ENCODE measurements at regions not wholly inside any gene's neighbourhood (a gene's known extent, or its start where the extent isn't known, plus 50 kb on each side); places are given as distances from the start of the nearest gene placed in this dataset.

DNA sequence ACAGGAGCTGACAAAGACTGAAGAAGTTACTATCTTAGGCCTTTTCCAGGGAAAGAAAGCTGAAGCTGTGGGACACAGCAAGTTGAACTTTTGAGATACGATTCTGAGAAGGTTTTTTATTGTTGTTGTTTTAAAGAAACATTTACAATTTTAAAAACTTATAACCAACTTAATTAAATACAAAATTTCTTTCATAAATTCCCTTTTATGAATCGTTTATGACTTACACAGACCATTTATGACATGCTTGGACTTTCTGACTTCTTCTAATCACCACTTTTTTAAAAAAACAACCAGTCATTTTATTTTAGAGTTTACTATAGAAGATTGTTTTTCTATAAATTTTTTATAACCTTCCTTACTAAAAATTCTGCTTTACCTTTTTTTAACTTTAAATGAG, 68.7 kb downstream of the DHRS2 start:
- no peak overlapping the region for H3K4me3 ChIP-seq
- DNase-seq: no peak
- H3K4me1 ChIP-seq: no peaks in the 10 kb centered on the region
- no peak overlapping the region for H3K27ac ChIP-seq (replicated peaks)
- H3K36me3 ChIP-seq: no peaks in the 10 kb centered on the region
- intact Hi-C loops (cut with micrococcal nuclease): no loop called here
- peaks cover 8% of the 10 kb centered on the region for H3K27me3 ChIP-seq (ENCODE audit: low read depth)
- TF ChIP-seq, protein P1, sequence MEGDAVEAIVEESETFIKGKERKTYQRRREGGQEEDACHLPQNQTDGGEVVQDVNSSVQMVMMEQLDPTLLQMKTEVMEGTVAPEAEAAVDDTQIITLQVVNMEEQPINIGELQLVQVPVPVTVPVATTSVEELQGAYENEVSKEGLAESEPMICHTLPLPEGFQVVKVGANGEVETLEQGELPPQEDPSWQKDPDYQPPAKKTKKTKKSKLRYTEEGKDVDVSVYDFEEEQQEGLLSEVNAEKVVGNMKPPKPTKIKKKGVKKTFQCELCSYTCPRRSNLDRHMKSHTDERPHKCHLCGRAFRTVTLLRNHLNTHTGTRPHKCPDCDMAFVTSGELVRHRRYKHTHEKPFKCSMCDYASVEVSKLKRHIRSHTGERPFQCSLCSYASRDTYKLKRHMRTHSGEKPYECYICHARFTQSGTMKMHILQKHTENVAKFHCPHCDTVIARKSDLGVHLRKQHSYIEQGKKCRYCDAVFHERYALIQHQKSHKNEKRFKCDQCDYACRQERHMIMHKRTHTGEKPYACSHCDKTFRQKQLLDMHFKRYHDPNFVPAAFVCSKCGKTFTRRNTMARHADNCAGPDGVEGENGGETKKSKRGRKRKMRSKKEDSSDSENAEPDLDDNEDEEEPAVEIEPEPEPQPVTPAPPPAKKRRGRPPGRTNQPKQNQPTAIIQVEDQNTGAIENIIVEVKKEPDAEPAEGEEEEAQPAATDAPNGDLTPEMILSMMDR (IDR thresholded peaks at IDR 0.05; ENCODE audit: borderline replicate concordance): no peak
- H3K9me3 ChIP-seq (replicated peaks): peaks cover 26% of the 10 kb centered on the region

GRCh38 chr14:23707415-23707814, 71.3 kb downstream of the DHRS2 start:
- no peak overlapping the region for H3K27ac ChIP-seq (replicated peaks)
- H3K27me3 ChIP-seq (ENCODE audit: low read depth): no peaks in the 10 kb centered on the region
- DNase-seq: no peak
- no peaks in the 10 kb centered on the region for H3K4me1 ChIP-seq
- H3K4me3 ChIP-seq: no peak overlapping the region
- H3K36me3 ChIP-seq: no peaks in the 10 kb centered on the region
- intact Hi-C loops (cut with micrococcal nuclease): no loop called here
- H3K9me3 ChIP-seq (replicated peaks): peaks cover 26% of the 10 kb centered on the region
- TF ChIP-seq, protein P1 (IDR thresholded peaks at IDR 0.05; ENCODE audit: borderline replicate concordance): no peak

DNA sequence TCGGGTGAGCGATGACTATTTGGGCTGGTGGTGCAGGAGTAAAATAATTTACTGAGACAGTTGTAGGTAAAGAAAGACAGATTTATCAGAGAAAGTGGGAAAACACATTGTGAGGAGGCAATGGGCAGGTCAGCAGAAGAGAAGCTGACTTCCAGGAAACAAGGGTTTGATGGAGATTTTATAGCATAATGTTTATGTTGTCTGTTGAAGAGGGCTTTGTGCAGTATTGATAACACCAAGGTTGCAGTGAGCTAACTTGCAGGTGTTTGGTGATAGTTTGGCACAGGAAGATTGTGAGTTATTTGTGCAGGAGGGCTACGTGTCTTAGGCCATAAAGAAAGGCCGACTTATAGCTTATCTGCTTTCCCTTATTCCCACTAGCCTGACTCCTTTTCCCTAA, 72.2 kb downstream of the DHRS2 start:
- peaks cover 23% of the 10 kb centered on the region for H3K9me3 ChIP-seq (replicated peaks)
- no peaks in the 10 kb centered on the region for H3K4me1 ChIP-seq
- no peak overlapping the region for H3K4me3 ChIP-seq
- no peaks in the 10 kb centered on the region for H3K36me3 ChIP-seq
- no peak for DNase-seq
- TF ChIP-seq, protein P1 (IDR thresholded peaks at IDR 0.05; ENCODE audit: borderline replicate concordance): no peak
- intact Hi-C loops (cut with micrococcal nuclease): no loop called here
- H3K27me3 ChIP-seq (ENCODE audit: low read depth): peaks cover 2% of the 10 kb centered on the region
- no peak overlapping the region for H3K27ac ChIP-seq (replicated peaks)

DNA sequence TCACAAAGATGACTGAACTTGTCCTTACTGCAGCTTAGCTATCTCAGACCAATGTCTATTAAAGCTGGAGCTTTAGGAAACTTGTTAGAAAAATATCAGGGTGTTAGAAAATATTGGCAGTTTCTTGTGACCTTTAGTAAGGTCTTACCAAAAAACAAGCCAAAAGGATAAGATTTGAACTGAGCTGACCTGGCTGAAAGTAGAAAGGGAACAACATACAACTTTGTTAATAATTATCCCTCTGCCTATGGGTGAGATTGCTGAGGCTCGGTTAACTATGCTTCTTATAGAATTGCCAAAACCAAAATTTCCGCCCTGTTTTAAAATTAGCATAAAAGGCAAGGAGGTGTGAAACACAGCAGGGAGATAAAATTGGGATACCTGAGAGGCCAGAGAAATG, 73.8 kb downstream of the DHRS2 start:
- H3K27me3 ChIP-seq (ENCODE audit: low read depth): peaks cover 11% of the 10 kb centered on the region
- no peak overlapping the region for H3K27ac ChIP-seq (replicated peaks)
- DNase-seq: no peak
- intact Hi-C loops (cut with micrococcal nuclease): no loop called here
- peaks cover 7% of the 10 kb centered on the region for H3K9me3 ChIP-seq (replicated peaks)
- no peaks in the 10 kb centered on the region for H3K36me3 ChIP-seq
- no peaks in the 10 kb centered on the region for H3K4me1 ChIP-seq
- TF ChIP-seq, protein P1 (IDR thresholded peaks at IDR 0.05; ENCODE audit: borderline replicate concordance): no peak
- no peak overlapping the region for H3K4me3 ChIP-seq

- Histone ChIP-seq H3K36me3 (no peaks in the 10 kb centered on the region), H3K9me3 (replicated peaks) (no peaks in the 10 kb centered on the region), H3K4me1 (no peaks in the 10 kb centered on the region), H3K27me3 (ENCODE audit: low read depth) (peaks cover 12% of the 10 kb centered on the region), H3K27ac (replicated peaks) (no peak overlapping the region), H3K4me3 (no peak overlapping the region)
- TF ChIP-seq, protein P1 (IDR thresholded peaks at IDR 0.05; ENCODE audit: borderline replicate concordance): no peak
- intact Hi-C loops (cut with micrococcal nuclease): no loop called here
- no peak for DNase-seq
Measured at GRCh38 chr14:23712287-23712686, 76.1 kb downstream of the DHRS2 start.

Measured in left ventricle myocardium inferior (tissue), 1 donor.